Right lobe of liver (tissue), 4 donors: ENCODE measurements at regions not wholly inside any gene's neighbourhood (a gene's known extent, or its start where the extent isn't known, plus 50 kb on each side); places are given as distances from the start of the nearest gene placed in this dataset.

ENCODE experiments used
- CTCF ChIP-seq, 4 donors: fragments of 200-600 bp in 3 of 4; fragments of 450-650 bp in 1 of 4; IDR thresholded peaks; one replicate each; pipeline versions ENCODE4 v1.5.1 to v1.8.0; 2016 to 2022; ENCODE audit warnings: antibody characterized with exemption in 4 of 4, mild to moderate bottlenecking in 2 of 4
- POLR2A ChIP-seq: fragments of 450-650 bp; IDR thresholded peaks from one replicate; pipeline ENCODE4 v1.6.1; 2017; ENCODE audit warnings: antibody characterized with exemption, mild to moderate bottlenecking
- donor health status: DM: no; HTN: no; CAD: no.
- donor health status: DM: no; HTN: no; CAD: no.
- donor health status: DM: no; HTN: yes; CAD: no.

GRCh38 chr9:100914266-100914665, 114.3 kb upstream of the PLPPR1 start:
- TF ChIP-seq POLR2A = no peak
- no peak for TF ChIP-seq CTCF (IDR thresholded peaks at IDR 0.05)
